HG03108 (cell line): ENCODE measurements at regions not wholly inside any gene's neighbourhood (a gene's known extent, or its start where the extent isn't known, plus 50 kb on each side); places are given as distances from the start of the nearest gene placed in this dataset.

Experiments used
- ATAC-seq: cut with Tn5 transposase; IDR thresholded peaks from one replicate; pipeline ENCODE4 v1.9.1; 2021; ENCODE audit warnings: moderate library complexity; ENCODE audit not compliant: unreplicated experiment

DNA sequence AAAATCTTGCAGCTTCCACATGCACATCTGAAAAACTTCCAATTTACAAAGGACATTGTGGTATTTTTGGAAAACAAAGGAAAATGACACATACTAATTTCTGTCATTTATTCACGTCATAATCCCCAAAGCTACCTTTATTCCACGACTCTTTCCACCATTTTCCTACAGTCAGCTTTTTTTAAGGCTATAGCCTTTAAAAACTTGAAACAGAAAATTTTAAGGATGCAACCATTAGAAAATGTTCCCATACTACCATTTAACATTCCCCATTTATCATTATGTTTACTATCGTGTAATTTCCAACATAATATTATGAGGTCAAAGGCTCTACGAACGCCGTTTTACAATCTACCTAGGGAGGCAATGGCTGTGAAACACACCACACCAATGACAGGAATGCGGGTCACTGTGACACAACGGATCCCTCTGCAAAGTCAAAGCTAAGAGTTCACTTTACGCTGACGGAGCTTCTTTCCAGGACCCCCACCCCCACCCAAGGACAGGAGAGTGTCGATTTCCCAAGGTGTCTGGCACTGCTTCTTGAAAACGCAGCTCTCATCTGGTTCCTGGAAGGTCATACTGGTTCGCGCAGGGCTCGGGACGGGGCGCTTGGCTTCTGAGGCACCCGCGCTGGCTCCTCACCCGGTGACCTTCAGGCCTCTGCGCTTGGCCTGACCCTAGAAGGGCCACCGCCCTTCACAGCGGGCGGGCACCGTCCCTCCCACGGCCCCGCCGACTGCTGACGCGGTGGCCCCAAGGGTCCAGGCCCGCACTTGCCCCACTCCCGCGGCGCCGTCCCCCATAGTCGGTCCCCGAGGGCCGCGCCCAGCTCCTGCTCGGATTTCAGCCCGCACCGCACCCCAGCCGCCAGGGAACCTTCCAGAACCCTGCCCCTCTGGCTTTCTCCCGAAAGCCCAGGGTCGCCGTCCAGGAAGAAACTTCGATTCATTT, 50.5 kb upstream of the ATF3 start:
- ATAC-seq: peak; percentile 29

DNA sequence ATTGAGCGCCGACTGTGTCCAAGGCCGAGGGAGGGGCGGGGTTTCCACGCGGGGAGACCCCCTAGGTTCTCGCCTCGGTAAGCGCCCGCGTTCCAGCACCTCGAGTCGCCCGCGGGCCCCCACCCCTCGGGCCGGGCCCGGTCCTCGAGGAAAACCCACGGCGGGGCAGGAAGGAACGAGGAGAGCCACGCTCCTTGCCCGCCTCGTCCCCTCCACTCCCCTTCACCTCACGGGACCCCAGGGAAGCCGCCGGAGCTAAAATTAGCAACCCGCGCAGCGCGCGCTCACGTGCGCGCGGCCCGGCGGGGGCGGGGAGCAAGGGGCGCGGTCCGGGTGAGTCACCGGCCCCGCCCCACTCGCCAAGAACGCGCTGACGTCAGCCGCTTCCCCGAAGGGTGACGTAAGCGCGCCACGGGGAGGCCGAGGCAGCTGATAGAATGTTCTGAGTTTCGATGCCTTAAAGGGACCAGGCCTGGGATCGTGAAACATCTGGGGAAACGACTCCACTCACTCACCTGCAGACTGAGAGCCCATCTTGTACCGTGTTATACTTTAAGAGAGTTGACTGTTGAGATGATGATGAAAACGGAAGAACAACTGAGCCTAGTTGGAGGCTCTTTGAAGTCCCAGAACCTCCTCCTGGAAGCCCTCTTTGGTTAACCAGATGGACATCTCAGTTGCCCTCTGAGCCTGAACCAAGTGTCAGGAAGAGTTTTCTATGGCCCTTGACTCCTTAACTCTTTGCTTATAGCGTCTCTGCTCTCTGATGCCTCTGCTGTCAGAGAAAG, 49.7 kb upstream of the ATF3 start:
- ATAC-seq: peak; percentile 88
